ENCODE measurements at regions not wholly inside any gene's neighbourhood (a gene's known extent, or its start where the extent isn't known, plus 50 kb on each side); places are given as distances from the start of the nearest gene placed in this dataset.

GRCh38 chr22:27560781-27561180, 240.8 kb downstream of the MN1 start:
- DNase-seq (ENCODE audit: low read depth) = no peak
- no peak for TF ChIP-seq CTCF (conservative IDR thresholded peaks at IDR 0.05; ENCODE audit: low read depth, low read length)
- H3K4me3 ChIP-seq (ENCODE audit: low read length) = no peak overlapping the region

DNA sequence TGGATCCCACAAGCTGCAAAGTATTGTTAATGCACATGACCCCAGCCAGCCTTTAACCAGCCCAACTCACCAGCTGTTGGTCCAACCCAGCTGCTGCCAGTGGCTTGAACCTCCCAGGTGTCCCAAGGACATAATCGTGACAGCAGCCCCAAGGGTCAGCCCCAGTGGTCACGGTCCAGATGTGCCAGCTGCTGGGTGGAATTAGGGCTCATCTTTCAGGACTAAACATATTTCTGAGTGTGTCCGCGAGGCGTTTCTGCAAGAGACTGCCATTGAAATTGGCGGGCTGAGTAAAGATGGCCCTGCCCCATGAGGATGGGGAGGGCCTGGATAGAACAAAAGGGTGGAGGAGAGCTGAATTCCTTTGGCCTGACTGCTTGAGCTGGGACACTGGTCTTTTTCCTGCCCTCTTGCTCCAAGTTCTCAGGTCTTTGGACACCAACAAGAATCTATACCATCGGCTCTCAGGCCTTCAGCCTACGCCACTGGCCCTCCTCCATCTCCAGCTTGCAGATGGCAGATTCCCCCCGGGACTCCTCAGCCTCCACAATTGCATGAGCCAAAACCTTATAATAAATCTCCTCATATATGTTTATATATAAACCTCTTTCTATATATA, 240.2 kb downstream of the MN1 start:
- DNase-seq (ENCODE audit: low read depth) = no peak
- no peak for TF ChIP-seq CTCF (conservative IDR thresholded peaks at IDR 0.05; ENCODE audit: low read depth, low read length)
- H3K4me3 ChIP-seq (ENCODE audit: low read length) = no peak overlapping the region

DNA sequence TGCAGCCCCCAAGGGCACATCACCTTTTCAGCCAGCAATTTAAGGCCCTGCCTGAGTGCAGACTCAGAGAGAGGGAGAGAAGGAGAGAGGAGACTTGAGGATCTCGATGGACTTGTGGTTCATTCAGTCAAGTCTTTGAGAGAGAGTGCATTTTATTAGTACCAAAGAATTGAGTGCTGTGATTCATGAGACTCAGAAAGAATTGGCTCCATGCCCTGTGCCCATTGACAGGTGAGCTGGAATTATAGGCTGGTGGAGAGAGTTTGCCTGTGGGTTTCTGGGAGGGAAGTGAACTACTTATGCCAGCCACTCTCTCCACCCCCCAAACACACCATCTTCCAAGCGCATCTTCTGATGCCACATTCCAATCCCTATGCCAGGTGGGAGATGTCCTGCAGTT, 236.8 kb downstream of the MN1 start:
- DNase-seq (ENCODE audit: low read depth) = no peak
- no peak for TF ChIP-seq CTCF (conservative IDR thresholded peaks at IDR 0.05; ENCODE audit: low read depth, low read length)
- no peak overlapping the region for H3K4me3 ChIP-seq (ENCODE audit: low read length)

DNA sequence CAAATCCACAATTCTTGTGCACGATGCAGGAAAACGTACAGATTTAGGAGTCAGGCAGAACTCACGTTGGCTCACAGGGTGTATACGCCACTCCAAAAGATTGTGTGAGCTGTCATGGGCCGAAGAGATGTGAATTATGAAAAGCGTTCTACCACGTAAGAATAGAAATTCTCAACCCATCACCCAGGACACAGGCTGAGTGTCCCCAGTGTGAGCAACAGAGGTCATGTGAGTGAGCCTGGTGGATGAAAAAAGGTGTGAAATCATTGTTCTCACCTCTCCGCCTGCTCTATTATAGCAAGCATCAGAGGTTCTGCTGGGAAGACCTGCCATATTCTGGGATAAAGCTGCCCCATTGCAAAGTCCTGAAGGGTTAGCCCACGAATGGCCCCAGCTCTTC, 235.0 kb downstream of the MN1 start:
- no peak for TF ChIP-seq CTCF (conservative IDR thresholded peaks at IDR 0.05; ENCODE audit: low read depth, low read length)
- H3K4me3 ChIP-seq (ENCODE audit: low read length) = no peak overlapping the region
- DNase-seq (ENCODE audit: low read depth) = no peak

DNA sequence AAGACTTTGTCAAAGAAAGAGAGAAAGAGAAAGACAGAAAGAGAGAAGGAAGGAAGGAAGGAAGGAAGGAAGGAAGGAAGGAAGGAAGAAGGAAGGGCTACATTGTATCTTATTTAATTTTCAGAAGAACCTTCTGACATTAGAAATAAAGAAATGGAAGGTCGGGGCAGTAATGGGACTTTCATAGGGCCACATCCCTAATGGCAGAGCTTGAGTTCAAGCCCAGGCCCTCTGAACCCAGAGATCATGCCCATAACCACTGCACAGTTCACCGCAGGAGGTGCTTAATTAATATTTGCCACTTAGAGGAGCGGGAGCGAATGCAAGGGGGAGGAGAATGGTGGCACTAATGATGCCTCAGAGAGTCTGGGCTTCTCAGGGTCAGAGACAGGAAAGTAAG, 233.3 kb downstream of the MN1 start:
- no peak for TF ChIP-seq CTCF (conservative IDR thresholded peaks at IDR 0.05; ENCODE audit: low read depth, low read length)
- no peak for DNase-seq (ENCODE audit: low read depth)

GRCh38 chr22:27571463-27572277, 229.9 kb downstream of the MN1 start:
- no peak for TF ChIP-seq CTCF (conservative IDR thresholded peaks at IDR 0.05; ENCODE audit: low read depth, low read length)
- H3K4me3 ChIP-seq (ENCODE audit: low read length) = no peak overlapping the region
- no peak for DNase-seq (ENCODE audit: low read depth)

More for the DNA sequence above, 233.3 kb downstream of the MN1 start:
- no peak overlapping the region for H3K4me3 ChIP-seq (ENCODE audit: low read length)

- no peak overlapping the region for H3K4me3 ChIP-seq (ENCODE audit: low read length)
- TF ChIP-seq CTCF (conservative IDR thresholded peaks at IDR 0.05; ENCODE audit: low read depth, low read length) = no peak
- no peak for DNase-seq (ENCODE audit: low read depth)
Observed at GRCh38 chr22:27572278-27572666, 229.3 kb downstream of the MN1 start.
